ENCODE measurements at regions not wholly inside any gene's neighbourhood (a gene's known extent, or its start where the extent isn't known, plus 50 kb on each side); places are given as distances from the start of the nearest gene placed in this dataset.

DNA sequence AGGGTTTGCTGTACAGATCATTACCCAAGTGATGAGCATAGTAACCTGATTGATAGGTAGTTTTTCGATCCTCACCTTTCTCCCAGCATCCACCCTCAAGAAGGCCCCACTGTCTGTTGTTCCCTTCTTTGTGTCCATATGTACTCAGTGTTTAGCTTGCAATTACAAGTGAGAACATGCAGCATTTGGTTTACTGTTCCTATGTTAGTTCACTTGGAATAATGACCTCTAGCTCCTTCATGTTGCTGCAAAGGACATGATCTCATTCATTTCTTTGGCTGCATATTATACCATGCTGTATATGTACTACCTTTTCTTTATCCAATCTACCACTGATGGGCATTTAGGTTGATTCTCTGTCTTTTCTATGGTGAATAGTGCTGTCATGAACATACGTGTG is 181.6 kb upstream of the FOXG1 start:
- no peaks in the 10 kb centered on the region for H3K36me3 ChIP-seq
- TF ChIP-seq POLR2A (IDR thresholded peaks at IDR 0.05): no peak
- H3K27me3 ChIP-seq: no peaks in the 10 kb centered on the region
- H3K4me3 ChIP-seq (replicated peaks in 1 of 3): no peak overlapping the region
- 79 to 87% methylated on average over 2 of the region's 2 CpGs for WGBS, 2 donors
- H3K9me3 ChIP-seq: no peaks in the 10 kb centered on the region
- intact Hi-C loops (cut with DNase I): no loop called here
- DNase-seq: no peak
- no peak overlapping the region for H3K27ac ChIP-seq
- no peaks in the 10 kb centered on the region for H3K4me1 ChIP-seq

DNA sequence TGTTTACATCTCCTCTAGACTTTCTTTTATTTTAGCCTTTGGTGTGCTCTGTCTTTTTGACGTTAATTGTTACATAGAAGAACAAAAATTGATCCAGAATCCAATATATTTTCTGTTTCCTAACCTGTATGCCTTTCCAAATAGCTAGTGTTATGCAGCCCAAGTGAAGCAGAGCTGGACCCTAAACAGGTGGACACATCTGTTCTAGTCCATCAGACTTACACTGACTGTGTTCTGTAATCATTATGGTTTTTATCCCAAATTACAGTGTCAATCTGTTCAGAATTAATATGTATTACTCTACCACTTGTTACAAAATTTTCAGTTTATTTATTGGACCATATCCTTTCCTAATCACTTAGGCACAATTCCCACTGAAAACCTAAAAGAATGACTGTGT is 176.8 kb upstream of the FOXG1 start:
- TF ChIP-seq, protein P1, sequence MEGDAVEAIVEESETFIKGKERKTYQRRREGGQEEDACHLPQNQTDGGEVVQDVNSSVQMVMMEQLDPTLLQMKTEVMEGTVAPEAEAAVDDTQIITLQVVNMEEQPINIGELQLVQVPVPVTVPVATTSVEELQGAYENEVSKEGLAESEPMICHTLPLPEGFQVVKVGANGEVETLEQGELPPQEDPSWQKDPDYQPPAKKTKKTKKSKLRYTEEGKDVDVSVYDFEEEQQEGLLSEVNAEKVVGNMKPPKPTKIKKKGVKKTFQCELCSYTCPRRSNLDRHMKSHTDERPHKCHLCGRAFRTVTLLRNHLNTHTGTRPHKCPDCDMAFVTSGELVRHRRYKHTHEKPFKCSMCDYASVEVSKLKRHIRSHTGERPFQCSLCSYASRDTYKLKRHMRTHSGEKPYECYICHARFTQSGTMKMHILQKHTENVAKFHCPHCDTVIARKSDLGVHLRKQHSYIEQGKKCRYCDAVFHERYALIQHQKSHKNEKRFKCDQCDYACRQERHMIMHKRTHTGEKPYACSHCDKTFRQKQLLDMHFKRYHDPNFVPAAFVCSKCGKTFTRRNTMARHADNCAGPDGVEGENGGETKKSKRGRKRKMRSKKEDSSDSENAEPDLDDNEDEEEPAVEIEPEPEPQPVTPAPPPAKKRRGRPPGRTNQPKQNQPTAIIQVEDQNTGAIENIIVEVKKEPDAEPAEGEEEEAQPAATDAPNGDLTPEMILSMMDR (IDR thresholded peaks at IDR 0.05): no peak
- TF ChIP-seq POLR2A (IDR thresholded peaks at IDR 0.05): no peak
- Histone ChIP-seq H3K4me3 (replicated peaks in 1 of 3) (no peak overlapping the region), H3K4me1 (no peaks in the 10 kb centered on the region), H3K27ac (no peak overlapping the region), H3K36me3 (no peaks in the 10 kb centered on the region), H3K27me3 (no peaks in the 10 kb centered on the region), H3K9me3 (no peaks in the 10 kb centered on the region)
- 59 to 68% methylated on average over 1 of the region's 1 CpG for WGBS, 2 donors
- no peak for DNase-seq
- intact Hi-C loops (cut with DNase I): no loop called here

DNA sequence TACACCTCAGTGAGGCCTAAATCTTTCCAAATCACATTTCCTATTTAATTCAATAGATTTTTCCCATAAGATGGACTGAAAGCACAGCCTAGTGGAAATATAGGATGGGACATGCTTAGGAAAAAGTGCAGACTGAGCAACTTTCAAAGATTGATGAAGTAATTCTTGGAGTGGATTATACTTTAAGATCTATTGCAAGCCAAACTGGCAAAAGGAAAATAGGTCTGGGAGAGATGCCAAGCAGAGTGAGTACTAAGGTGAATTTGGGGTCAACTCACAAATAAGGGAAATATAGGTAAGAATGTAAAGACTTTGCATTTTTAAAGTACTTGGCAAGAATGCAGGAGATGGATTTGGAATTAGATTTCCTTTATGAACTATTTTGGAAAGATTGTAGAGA is 170.2 kb upstream of the FOXG1 start:
- no peak for DNase-seq
- no peaks in the 10 kb centered on the region for H3K36me3 ChIP-seq
- H3K4me3 ChIP-seq (replicated peaks in 1 of 3): no peak overlapping the region
- no peaks in the 10 kb centered on the region for H3K9me3 ChIP-seq
- H3K4me1 ChIP-seq: no peaks in the 10 kb centered on the region
- no peak overlapping the region for H3K27ac ChIP-seq
- intact Hi-C loops (cut with DNase I): no loop called here
- H3K27me3 ChIP-seq: no peaks in the 10 kb centered on the region
- TF ChIP-seq, protein P1 (IDR thresholded peaks at IDR 0.05): no peak
- TF ChIP-seq POLR2A (IDR thresholded peaks at IDR 0.05): no peak

DNA sequence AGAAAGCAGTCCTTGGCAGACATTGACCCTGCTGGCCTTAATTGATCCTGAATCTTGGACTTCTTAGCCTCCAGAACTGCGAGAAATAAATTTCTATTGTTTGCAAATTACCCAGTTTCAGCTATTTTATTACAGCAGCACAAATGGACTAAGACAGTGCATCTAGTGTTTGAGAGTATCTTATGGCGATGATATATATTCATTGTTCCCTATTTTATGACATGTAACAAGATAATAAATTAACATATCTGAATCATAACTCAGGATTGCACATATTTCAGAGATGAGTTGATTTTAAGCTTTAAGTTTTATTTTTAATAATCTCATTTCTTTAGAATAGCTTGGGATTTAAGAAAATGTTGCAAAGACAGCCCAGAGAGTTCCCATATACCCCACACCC is 167.4 kb upstream of the FOXG1 start:
- H3K9me3 ChIP-seq: no peaks in the 10 kb centered on the region
- 71 to 78% methylated on average over 2 of the region's 2 CpGs for WGBS, 2 donors
- intact Hi-C loops (cut with DNase I): no loop called here
- no peak overlapping the region for H3K27ac ChIP-seq
- H3K27me3 ChIP-seq: no peaks in the 10 kb centered on the region
- no peak overlapping the region for H3K4me3 ChIP-seq (replicated peaks in 1 of 3)
- no peak for TF ChIP-seq POLR2A (IDR thresholded peaks at IDR 0.05)
- TF ChIP-seq, protein P1 (IDR thresholded peaks at IDR 0.05): no peak
- H3K4me1 ChIP-seq: no peaks in the 10 kb centered on the region
- H3K36me3 ChIP-seq: no peaks in the 10 kb centered on the region
- no peak for DNase-seq

DNA sequence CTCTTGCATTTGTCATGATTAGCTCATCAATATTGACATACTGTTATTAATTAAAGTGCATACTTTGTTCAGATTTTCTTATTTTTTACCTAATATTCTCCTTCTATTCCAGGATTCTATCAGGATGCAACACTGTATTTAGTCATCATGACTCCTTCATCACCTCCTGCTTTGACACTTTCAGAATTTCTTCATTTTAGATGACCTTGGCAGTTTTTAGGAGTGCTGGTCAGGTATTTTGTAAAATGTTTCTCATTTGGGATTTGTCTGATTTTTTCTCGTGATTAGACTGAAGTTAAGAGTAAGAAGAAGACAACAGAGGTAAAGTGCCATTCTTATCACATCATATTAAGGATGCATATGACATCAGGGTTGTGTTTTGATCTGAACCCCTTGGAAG is 167.0 kb upstream of the FOXG1 start:
- 69 to 76% methylated on average over 1 of the region's 1 CpG for WGBS, 2 donors
- no peak for TF ChIP-seq POLR2A (IDR thresholded peaks at IDR 0.05)
- TF ChIP-seq, protein P1 (IDR thresholded peaks at IDR 0.05): no peak
- intact Hi-C loops (cut with DNase I): no loop called here

DNA sequence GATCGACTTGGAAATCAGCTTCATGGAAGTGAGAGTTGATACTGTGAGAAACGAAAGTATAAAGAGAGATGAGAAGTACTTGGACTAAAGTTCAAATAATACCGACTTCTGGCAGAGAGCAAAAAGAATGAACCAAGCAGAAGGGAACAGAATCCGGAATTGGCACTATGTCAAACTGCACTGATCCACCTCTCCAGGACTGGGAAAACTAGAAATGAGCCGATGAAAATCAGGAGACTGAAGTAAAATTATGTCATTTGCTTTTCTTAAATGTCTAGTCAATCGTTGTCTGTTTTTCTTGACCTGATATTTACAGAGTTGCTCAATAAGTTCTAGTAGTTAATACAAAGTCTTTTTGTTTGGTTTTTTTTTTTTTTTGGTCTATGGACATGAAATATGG is 163.0 kb upstream of the FOXG1 start:
- H3K36me3 ChIP-seq: no peaks in the 10 kb centered on the region
- TF ChIP-seq, protein P1 (IDR thresholded peaks at IDR 0.05): no peak
- TF ChIP-seq POLR2A (IDR thresholded peaks at IDR 0.05): no peak
- no peaks in the 10 kb centered on the region for H3K27me3 ChIP-seq
- no peaks in the 10 kb centered on the region for H3K4me1 ChIP-seq
- intact Hi-C loops (cut with DNase I): no loop called here
- no peak for DNase-seq
- H3K27ac ChIP-seq: no peak overlapping the region
- WGBS, 2 donors: 67 to 68% methylated on average over 6 of the region's 6 CpGs
- no peak overlapping the region for H3K4me3 ChIP-seq (replicated peaks in 1 of 3)
- no peaks in the 10 kb centered on the region for H3K9me3 ChIP-seq

More for the DNA sequence above, 167.0 kb upstream of the FOXG1 start:
- no peaks in the 10 kb centered on the region for H3K27me3 ChIP-seq
- no peaks in the 10 kb centered on the region for H3K36me3 ChIP-seq
- no peaks in the 10 kb centered on the region for H3K9me3 ChIP-seq
- no peaks in the 10 kb centered on the region for H3K4me1 ChIP-seq
- DNase-seq: no peak
- no peak overlapping the region for H3K27ac ChIP-seq
- no peak overlapping the region for H3K4me3 ChIP-seq (replicated peaks in 1 of 3)

Data from thyroid gland (tissue), 4 donors.